GM12873 (cell line): ENCODE measurements at regions not wholly inside any gene's neighbourhood (a gene's known extent, or its start where the extent isn't known, plus 50 kb on each side); places are given as distances from the start of the nearest gene placed in this dataset.

Source experiments
- CTCF ChIP-seq: IDR thresholded peaks from 2 replicates; pipeline ENCODE4 v1.5.1; 2012; ENCODE audit warnings: low read depth, mild to moderate bottlenecking, moderate library complexity, low read length, control low read depth; ENCODE audit not compliant: insufficient read depth; ENCODE audit errors: missing control alignments

- no peak for TF ChIP-seq CTCF
Measured at GRCh38 chr2:8623958-8624591, 57.8 kb upstream of the ID2 start.

- no peak for TF ChIP-seq CTCF
Measured at GRCh38 chr2:8624855-8625398, 56.9 kb upstream of the ID2 start.

GRCh38 chr2:8625399-8626300 is 56.2 kb upstream of the ID2 start:
- no peak for TF ChIP-seq CTCF

GRCh38 chr2:8626572-8626971 is 55.3 kb upstream of the ID2 start:
- TF ChIP-seq CTCF = no peak

- no peak for TF ChIP-seq CTCF
Measured at GRCh38 chr2:8627019-8627691, 54.7 kb upstream of the ID2 start.

- TF ChIP-seq CTCF = no peak
Measured at GRCh38 chr2:8627692-8628085, 54.2 kb upstream of the ID2 start.
